ENCODE measurements at regions not wholly inside any gene's neighbourhood (a gene's known extent, or its start where the extent isn't known, plus 50 kb on each side); places are given as distances from the start of the nearest gene placed in this dataset.

GRCh38 chr16:62863139-62863538 is 826.9 kb upstream of the CDH8 start:
- Histone ChIP-seq H3K27me3 (no peaks in the 10 kb centered on the region), H3K27ac (no peak overlapping the region), H3K9me3 (peaks cover 0 to 4% (median 0%) of the 10 kb centered on the region in 4 donors), H3K36me3 (no peaks in the 10 kb centered on the region), H3K4me1 (no peaks in the 10 kb centered on the region), H3K4me3 (no peak overlapping the region)
- DNase-seq = no peak
- TF ChIP-seq CTCF (IDR thresholded peaks at IDR 0.05) (no peak), POLR2A (IDR thresholded peaks at IDR 0.05) (no peak)

- TF ChIP-seq CTCF (IDR thresholded peaks at IDR 0.05) = no peak
- no peak for TF ChIP-seq POLR2A (IDR thresholded peaks at IDR 0.05)
- DNase-seq = no peak
Measured at GRCh38 chr16:62853887-62854286, 817.6 kb upstream of the CDH8 start.

GRCh38 chr16:62846399-62847057 is 810.3 kb upstream of the CDH8 start:
- Histone ChIP-seq H3K9me3 (no peaks in the 10 kb centered on the region), H3K4me3 (no peak overlapping the region), H3K27ac (no peak overlapping the region), H3K4me1 (no peaks in the 10 kb centered on the region), H3K27me3 (no peaks in the 10 kb centered on the region), H3K36me3 (no peaks in the 10 kb centered on the region)
- no peak for DNase-seq
- no peak for TF ChIP-seq CTCF (IDR thresholded peaks at IDR 0.05)
- TF ChIP-seq POLR2A (IDR thresholded peaks at IDR 0.05) = no peak

More at GRCh38 chr16:62853887-62854286, 817.6 kb upstream of the CDH8 start:
- Histone ChIP-seq H3K27ac (no peak overlapping the region), H3K27me3 (no peaks in the 10 kb centered on the region), H3K9me3 (no peaks in the 10 kb centered on the region), H3K4me3 (no peak overlapping the region), H3K36me3 (no peaks in the 10 kb centered on the region), H3K4me1 (no peaks in the 10 kb centered on the region)

- H3K4me3 ChIP-seq = no peak overlapping the region
- H3K27ac ChIP-seq = no peak overlapping the region
- no peaks in the 10 kb centered on the region for H3K4me1 ChIP-seq
- no peaks in the 10 kb centered on the region for H3K36me3 ChIP-seq
- TF ChIP-seq POLR2A (IDR thresholded peaks at IDR 0.05) (no peak), CTCF (IDR thresholded peaks at IDR 0.05) (no peak)
- no peaks in the 10 kb centered on the region for H3K27me3 ChIP-seq
- no peaks in the 10 kb centered on the region for H3K9me3 ChIP-seq
- DNase-seq = no peak
Measured at GRCh38 chr16:62832214-62832613, 796.0 kb upstream of the CDH8 start.

- H3K27ac ChIP-seq = no peak overlapping the region
- H3K9me3 ChIP-seq = no peaks in the 10 kb centered on the region
- no peaks in the 10 kb centered on the region for H3K4me1 ChIP-seq
- no peak overlapping the region for H3K4me3 ChIP-seq
- TF ChIP-seq POLR2A (IDR thresholded peaks at IDR 0.05) = no peak
- TF ChIP-seq CTCF (IDR thresholded peaks at IDR 0.05) = no peak
- no peaks in the 10 kb centered on the region for H3K27me3 ChIP-seq
- H3K36me3 ChIP-seq = no peaks in the 10 kb centered on the region
- no peak for DNase-seq
Measured at GRCh38 chr16:62831235-62831850, 795.1 kb upstream of the CDH8 start.
